ENCODE measurements at regions not wholly inside any gene's neighbourhood (a gene's known extent, or its start where the extent isn't known, plus 50 kb on each side); places are given as distances from the start of the nearest gene placed in this dataset.

DNA sequence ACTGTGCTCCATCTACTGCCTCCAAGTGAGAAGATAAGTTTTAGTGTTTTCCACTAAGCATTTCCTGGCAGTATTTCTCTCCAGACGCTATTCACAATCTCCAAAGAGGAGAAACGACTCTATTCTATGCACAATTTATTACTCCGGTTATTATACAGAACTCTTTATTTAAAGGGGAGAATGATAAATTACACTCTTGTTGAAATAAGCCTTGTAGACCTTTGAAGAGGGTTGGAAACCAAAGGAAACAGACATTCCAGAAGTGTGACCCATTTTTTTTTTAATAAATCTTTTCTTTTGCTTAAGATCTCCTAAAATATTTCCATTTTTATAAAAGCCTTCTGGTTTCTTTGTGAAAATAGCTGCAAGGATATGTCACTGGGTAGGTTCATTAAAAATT is 76.1 kb upstream of the HDAC9 start:
- no peaks in the 10 kb centered on the region for H3K9me2 ChIP-seq (ENCODE audit: insufficient read depth)
- ChIA-PET CTCF (no interaction called here), POLR2A (no interaction called here), RAD21 (ENCODE audit: low non-redundant PET in 1 of 2, low total read pairs in 2 of 2, uncharacterized antibody in 2 of 2, unreplicated experiment in 2 of 2) (no interaction called here)
- H3K27ac ChIP-seq (ENCODE audit: low read depth, low read length) = no peak overlapping the region
- TF ChIP-seq JUND (IDR thresholded peaks at IDR 0.05) (no peak), EZH2phosphoT487 (IDR thresholded peaks at IDR 0.05; ENCODE audit: borderline replicate concordance) (no peak), EGR1 (IDR thresholded peaks at IDR 0.05; ENCODE audit: low read depth) (no peak), POLR2A (IDR thresholded peaks at IDR 0.05; ENCODE audit: borderline replicate concordance, extremely low read depth, insufficient read depth, insufficient read length) (no peak), ZFX (IDR thresholded peaks at IDR 0.05) (no peak), SRF (IDR thresholded peaks at IDR 0.05; ENCODE audit: low read depth) (no peak), POLR2AphosphoS5 (IDR thresholded peaks at IDR 0.05; ENCODE audit: low read depth, low read length) (no peak)
- TF ChIP-seq, protein P1, sequence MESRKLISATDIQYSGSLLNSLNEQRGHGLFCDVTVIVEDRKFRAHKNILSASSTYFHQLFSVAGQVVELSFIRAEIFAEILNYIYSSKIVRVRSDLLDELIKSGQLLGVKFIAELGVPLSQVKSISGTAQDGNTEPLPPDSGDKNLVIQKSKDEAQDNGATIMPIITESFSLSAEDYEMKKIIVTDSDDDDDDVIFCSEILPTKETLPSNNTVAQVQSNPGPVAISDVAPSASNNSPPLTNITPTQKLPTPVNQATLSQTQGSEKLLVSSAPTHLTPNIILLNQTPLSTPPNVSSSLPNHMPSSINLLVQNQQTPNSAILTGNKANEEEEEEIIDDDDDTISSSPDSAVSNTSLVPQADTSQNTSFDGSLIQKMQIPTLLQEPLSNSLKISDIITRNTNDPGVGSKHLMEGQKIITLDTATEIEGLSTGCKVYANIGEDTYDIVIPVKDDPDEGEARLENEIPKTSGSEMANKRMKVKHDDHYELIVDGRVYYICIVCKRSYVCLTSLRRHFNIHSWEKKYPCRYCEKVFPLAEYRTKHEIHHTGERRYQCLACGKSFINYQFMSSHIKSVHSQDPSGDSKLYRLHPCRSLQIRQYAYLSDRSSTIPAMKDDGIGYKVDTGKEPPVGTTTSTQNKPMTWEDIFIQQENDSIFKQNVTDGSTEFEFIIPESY (IDR thresholded peaks at IDR 0.05; ENCODE audit: extremely low read depth, insufficient replicate concordance, low read length) = no peak
- no peak overlapping the region for H2AFZ ChIP-seq (ENCODE audit: low read depth, low read length, poor library complexity, severe bottlenecking)
- ATAC-seq (no peak), DNase-seq (ENCODE audit: low read depth, low spot score) (no peak)
- no peaks in the 10 kb centered on the region for H3K79me2 ChIP-seq (ENCODE audit: insufficient read depth, low read length)
- no peaks in the 10 kb centered on the region for H3K9me3 ChIP-seq (ENCODE audit: control insufficient read depth in 1 of 2, insufficient read depth in 1 of 2, low read depth in 1 of 2, low read length in 2 of 2)
- H3K27me3 ChIP-seq (ENCODE audit: insufficient read depth, low read length) = no peaks in the 10 kb centered on the region
- no peak overlapping the region for H3K9ac ChIP-seq (ENCODE audit: low read length)
- H3K4me2 ChIP-seq (ENCODE audit: low read length) = no peak overlapping the region
- H3K36me3 ChIP-seq (ENCODE audit: control insufficient read depth in 1 of 2, insufficient read depth in 2 of 2, low read length in 2 of 2) = no peaks in the 10 kb centered on the region
- intact Hi-C loops (cut with micrococcal nuclease) = no loop called here
- no peaks in the 10 kb centered on the region for H3K4me1 ChIP-seq (ENCODE audit: control insufficient read depth in 1 of 2, insufficient read depth in 2 of 2, low read length in 2 of 2)
- no TSS peak for BruUV-seq (replicated peaks)
- H4K20me1 ChIP-seq (ENCODE audit: insufficient read depth) = no peaks in the 10 kb centered on the region
- no peak overlapping the region for H3K4me3 ChIP-seq (replicated peaks in 1 of 2; ENCODE audit: low read depth in 1 of 2, low read length in 2 of 2)

- H3K9me2 ChIP-seq (ENCODE audit: insufficient read depth) = no peaks in the 10 kb centered on the region
- ChIA-PET POLR2A (no interaction called here), CTCF (no interaction called here), RAD21 (ENCODE audit: low non-redundant PET in 1 of 2, low total read pairs in 2 of 2, uncharacterized antibody in 2 of 2, unreplicated experiment in 2 of 2) (no interaction called here)
- H3K36me3 ChIP-seq (ENCODE audit: control insufficient read depth in 1 of 2, insufficient read depth in 2 of 2, low read length in 2 of 2) = no peaks in the 10 kb centered on the region
- no TSS peak for BruUV-seq (replicated peaks)
- H3K79me2 ChIP-seq (ENCODE audit: insufficient read depth, low read length) = no peaks in the 10 kb centered on the region
- no peak for DNase-seq (ENCODE audit: low read depth, low spot score)
- H3K4me1 ChIP-seq (ENCODE audit: control insufficient read depth in 1 of 2, insufficient read depth in 2 of 2, low read length in 2 of 2) = no peaks in the 10 kb centered on the region
- H3K9me3 ChIP-seq (ENCODE audit: control insufficient read depth in 1 of 2, insufficient read depth in 1 of 2, low read depth in 1 of 2, low read length in 2 of 2) = no peaks in the 10 kb centered on the region
- H4K20me1 ChIP-seq (ENCODE audit: insufficient read depth) = no peaks in the 10 kb centered on the region
- H3K27me3 ChIP-seq (ENCODE audit: insufficient read depth, low read length) = no peaks in the 10 kb centered on the region
- intact Hi-C loops (cut with micrococcal nuclease) = no loop called here
- no peak overlapping the region for H3K9ac ChIP-seq (ENCODE audit: low read length)
- ATAC-seq = no peak
- no peak overlapping the region for H3K27ac ChIP-seq (ENCODE audit: low read depth, low read length)
- H3K4me3 ChIP-seq (replicated peaks in 1 of 2; ENCODE audit: low read depth in 1 of 2, low read length in 2 of 2) = no peak overlapping the region
- no peak overlapping the region for H3K4me2 ChIP-seq (ENCODE audit: low read length)
- H2AFZ ChIP-seq (ENCODE audit: low read depth, low read length, poor library complexity, severe bottlenecking) = no peak overlapping the region
- TF ChIP-seq, protein P2, sequence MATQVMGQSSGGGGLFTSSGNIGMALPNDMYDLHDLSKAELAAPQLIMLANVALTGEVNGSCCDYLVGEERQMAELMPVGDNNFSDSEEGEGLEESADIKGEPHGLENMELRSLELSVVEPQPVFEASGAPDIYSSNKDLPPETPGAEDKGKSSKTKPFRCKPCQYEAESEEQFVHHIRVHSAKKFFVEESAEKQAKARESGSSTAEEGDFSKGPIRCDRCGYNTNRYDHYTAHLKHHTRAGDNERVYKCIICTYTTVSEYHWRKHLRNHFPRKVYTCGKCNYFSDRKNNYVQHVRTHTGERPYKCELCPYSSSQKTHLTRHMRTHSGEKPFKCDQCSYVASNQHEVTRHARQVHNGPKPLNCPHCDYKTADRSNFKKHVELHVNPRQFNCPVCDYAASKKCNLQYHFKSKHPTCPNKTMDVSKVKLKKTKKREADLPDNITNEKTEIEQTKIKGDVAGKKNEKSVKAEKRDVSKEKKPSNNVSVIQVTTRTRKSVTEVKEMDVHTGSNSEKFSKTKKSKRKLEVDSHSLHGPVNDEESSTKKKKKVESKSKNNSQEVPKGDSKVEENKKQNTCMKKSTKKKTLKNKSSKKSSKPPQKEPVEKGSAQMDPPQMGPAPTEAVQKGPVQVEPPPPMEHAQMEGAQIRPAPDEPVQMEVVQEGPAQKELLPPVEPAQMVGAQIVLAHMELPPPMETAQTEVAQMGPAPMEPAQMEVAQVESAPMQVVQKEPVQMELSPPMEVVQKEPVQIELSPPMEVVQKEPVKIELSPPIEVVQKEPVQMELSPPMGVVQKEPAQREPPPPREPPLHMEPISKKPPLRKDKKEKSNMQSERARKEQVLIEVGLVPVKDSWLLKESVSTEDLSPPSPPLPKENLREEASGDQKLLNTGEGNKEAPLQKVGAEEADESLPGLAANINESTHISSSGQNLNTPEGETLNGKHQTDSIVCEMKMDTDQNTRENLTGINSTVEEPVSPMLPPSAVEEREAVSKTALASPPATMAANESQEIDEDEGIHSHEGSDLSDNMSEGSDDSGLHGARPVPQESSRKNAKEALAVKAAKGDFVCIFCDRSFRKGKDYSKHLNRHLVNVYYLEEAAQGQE (IDR thresholded peaks at IDR 0.05; ENCODE audit: low read depth) = no peak
- TF ChIP-seq TCF7L2 (IDR thresholded peaks at IDR 0.05; ENCODE audit: borderline replicate concordance, extremely low read depth, insufficient read depth, insufficient read length) = no peak
- TF ChIP-seq EZH2phosphoT487 (IDR thresholded peaks at IDR 0.05; ENCODE audit: borderline replicate concordance) = no peak
- no peak for TF ChIP-seq MAX (IDR thresholded peaks at IDR 0.05)
- no peak for TF ChIP-seq ZFX (IDR thresholded peaks at IDR 0.05)
- TF ChIP-seq JUND (IDR thresholded peaks at IDR 0.05) = no peak
- TF ChIP-seq YY1 (IDR thresholded peaks at IDR 0.05; ENCODE audit: extremely low read depth, insufficient replicate concordance, low read depth, low read length) = no peak
- TF ChIP-seq ELF1 (IDR thresholded peaks at IDR 0.05; ENCODE audit: borderline replicate concordance, low read depth) = no peak
- TF ChIP-seq, protein P3, sequence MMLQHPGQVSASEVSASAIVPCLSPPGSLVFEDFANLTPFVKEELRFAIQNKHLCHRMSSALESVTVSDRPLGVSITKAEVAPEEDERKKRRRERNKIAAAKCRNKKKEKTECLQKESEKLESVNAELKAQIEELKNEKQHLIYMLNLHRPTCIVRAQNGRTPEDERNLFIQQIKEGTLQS (IDR thresholded peaks at IDR 0.05) = no peak
- TF ChIP-seq EZH2 (IDR thresholded peaks at IDR 0.05) = no peak
- no peak for TF ChIP-seq SIN3A (IDR thresholded peaks at IDR 0.05; ENCODE audit: low read depth)
- TF ChIP-seq SP1 (IDR thresholded peaks at IDR 0.05; ENCODE audit: low read depth) = no peak
- TF ChIP-seq CEBPB (IDR thresholded peaks at IDR 0.05; ENCODE audit: low read depth) = no peak
Observed at GRCh38 chr7:18420108-18420507, 75.4 kb upstream of the HDAC9 start.
